GDM1 (cell line): ENCODE measurements at regions not wholly inside any gene's neighbourhood (a gene's known extent, or its start where the extent isn't known, plus 50 kb on each side); places are given as distances from the start of the nearest gene placed in this dataset.

Experiments
- DNase-seq: peaks from one replicate; lab custom pipeline; 2025; lab: John Stamatoyannopoulos, UW

DNA sequence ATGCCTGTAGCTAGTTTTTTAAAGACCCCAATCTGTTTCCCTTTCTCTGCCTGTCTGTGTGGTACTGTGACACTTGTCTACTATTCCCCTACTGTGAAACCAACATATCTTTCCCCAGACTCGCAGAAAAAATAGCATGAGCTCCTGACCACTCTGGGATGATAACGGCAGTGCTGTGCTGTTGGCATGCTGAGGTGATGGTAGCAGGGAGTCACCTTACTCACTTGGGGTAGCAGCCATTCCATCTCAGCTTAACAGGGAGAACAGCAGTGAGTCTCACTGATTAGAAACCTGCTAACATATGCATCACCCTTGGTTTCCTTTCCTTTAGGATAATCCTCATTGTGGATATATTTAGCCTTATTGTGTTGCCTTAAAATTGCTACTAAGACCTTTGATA, 469.6 kb upstream of the FZD8 start:
- no peak for DNase-seq

DNA sequence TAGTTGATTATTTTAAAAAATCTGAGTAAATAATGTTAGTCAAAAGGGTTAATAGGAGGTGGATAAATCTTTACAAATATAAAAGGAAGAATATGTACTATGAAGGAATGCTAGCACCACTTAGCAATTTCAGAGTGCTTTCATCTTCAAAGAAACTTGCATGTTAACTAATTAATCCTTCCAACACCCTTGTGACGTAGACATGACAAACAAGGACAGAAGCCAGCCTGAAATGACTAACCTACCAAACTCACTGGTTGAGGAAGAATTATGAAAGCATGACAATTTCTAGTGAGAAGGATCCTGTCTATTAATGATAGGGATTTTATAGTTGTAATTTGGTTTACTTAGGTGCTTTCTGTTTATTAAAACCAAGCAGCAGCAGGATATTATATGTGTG, 468.0 kb upstream of the FZD8 start:
- no peak for DNase-seq

DNA sequence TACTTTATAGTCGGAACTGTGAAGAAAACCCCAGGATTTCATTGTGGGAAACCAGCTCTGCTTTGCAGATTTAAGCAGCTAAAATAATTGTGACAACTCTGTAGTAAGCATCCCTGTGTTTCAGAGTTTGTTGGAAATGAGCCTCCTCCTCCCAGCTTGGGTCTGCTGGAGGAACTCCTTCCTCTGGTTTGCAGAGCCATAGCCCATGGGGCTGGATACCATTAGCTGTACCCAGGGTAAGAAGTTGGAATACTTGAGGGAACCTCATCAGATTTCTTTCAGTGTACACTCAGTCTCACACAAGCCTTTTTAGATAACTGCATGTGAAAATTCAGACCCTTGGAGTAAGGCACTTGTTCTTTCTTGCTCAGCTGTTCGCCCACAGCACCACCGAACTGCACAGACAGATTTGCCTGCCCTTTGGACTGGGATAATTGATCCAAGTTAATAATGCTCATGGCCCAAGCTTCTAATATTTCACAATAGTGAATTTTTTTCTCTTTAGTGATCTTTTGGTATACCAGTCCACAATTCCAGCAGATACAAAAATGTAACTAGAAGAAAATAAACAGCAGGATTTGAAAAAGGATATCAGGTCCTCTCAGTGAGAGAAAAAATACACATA, 467.4 kb upstream of the FZD8 start:
- DNase-seq: no peak

- no peak for DNase-seq
Observed at GRCh38 chr10:36097696-36098095, 455.6 kb upstream of the FZD8 start.

DNA sequence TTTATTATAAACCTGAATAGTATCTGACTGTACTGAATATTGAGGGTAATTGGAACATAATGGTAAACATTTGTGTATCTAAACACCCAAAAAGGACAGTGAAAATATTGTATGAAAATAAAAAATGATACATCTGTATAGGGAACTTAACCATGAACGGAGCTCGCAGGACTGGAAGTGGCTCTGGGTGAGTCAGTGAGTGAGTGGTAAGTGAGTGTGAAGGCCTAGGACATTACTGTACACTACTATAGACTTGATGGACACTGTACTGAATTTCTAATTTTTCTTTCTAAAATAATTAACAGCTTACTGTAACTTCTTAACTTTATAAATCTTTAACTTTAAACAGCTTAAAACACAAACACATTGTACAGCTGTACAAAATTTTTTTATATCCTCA, 454.5 kb upstream of the FZD8 start:
- DNase-seq: no peak

DNA sequence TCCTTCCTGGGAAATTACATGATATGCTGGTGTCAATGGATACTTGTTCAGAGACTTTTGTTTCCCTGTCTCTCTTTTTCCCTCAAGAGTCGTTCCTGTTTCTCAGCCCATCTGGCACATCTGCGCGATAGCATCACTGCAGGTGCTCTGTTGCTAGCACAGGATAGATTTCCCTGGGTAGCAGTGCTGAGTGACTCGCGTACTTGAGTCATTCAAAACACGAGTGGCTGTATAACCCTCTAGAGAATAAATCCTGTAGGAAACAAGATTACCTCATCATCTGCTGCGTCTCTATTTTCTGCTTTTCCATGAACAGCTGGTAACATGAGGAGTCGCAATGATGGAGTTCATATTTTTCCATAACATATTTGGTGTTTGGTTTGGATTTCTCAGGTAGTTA, 452.0 kb upstream of the FZD8 start:
- no peak for DNase-seq

DNA sequence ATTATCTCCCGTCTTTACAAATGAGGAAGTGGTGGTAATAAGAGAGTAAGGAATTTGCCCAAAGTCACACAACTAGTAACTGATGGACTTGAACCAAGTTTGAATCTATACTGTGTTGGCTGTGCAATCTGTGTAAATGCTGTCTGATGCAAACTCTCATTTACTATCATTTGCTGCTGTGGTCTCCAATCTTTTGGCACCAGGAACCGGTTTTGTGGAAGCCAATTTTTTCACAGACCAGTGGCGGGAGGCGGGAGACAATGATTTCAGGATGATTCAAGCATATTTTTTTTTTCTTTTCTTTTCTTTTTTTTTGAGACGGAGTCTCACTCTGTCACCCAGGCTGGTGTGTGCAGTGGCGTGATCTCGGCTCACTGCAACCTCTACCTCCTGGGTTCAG, 450.0 kb upstream of the FZD8 start:
- DNase-seq: no peak

GRCh38 chr10:36091007-36091406, 448.9 kb upstream of the FZD8 start:
- no peak for DNase-seq

DNA sequence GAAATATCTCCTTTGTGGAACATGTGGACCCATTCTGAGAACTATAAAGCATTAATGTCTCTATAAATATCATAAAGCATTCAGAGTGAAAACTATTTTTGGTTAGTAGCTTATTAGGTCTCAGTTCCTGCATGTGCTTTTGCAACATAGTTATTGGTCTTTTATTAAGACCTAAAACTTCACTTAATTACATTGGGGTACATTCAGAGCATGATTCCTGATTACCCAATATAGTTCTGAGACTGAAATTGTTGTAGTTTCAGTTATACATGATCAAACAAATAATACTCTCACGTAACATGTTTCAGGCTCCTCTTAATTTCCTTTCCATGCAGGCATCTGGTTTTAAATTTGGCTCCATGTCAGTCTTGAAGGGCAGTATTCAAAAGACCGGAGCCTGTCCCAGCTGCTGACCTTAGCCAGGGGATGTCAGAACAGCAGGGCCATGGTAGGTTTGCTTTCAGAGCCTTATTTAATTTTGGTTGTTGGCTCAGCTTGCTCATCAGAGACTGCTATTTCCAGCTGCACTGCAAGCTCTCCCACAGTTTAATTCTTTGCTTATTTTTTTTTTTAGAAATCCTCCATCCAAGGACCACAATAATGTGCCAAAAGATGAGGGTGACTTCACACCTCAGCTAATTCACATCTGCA, 447.8 kb upstream of the FZD8 start:
- no peak for DNase-seq

- no peak for DNase-seq
Observed at GRCh38 chr10:36087006-36088005, 445.2 kb upstream of the FZD8 start.

DNA sequence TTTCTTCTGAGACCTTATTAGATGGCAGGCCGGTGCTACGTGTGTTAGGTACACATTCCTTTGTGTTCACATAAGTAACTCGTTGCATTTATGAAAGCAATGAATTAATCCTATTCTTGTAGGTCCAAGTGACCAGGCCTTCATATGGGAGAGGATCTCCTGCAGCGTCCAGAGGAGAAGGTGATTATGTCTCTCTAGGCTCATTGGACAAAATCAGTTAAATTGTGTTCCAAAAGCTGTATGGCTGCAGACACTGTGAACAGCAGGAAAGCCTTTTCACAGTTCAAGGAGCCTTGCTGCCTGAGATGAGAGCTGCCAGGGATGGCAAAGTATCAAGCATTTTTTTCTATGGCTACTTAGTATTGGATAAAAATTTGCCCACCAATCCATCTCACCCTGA, 433.1 kb upstream of the FZD8 start:
- no peak for DNase-seq

- DNase-seq: no peak
Observed at GRCh38 chr10:36073796-36074345, 431.8 kb upstream of the FZD8 start.

- no peak for DNase-seq
Observed at GRCh38 chr10:36068542-36068941, 426.4 kb upstream of the FZD8 start.

- no peak for DNase-seq
Observed at GRCh38 chr10:36067748-36068147, 425.7 kb upstream of the FZD8 start.

- no peak for DNase-seq
Observed at GRCh38 chr10:36066850-36067249, 424.8 kb upstream of the FZD8 start.

- no peak for DNase-seq
Observed at GRCh38 chr10:36066102-36066501, 424.0 kb upstream of the FZD8 start.

DNA sequence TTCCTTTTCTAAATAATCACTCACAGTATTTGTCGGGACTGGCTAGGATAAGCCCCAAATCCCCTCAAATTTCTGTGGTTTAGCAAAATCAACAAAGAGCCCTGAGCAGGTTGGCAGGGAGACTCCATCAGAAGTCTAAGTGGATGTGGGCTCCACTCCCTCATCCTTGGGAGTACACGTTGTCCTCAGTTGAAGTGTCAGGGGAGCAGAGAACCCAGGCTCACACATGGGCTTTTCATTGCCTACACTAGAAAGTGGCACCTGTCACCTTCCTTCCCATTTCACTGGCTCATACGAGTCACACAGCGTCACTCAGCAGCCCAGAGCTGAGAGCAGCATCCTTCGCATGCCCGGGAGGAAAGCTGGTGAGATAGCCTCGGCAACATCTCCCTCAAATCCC, 421.3 kb upstream of the FZD8 start:
- no peak for DNase-seq

- DNase-seq: no peak
Observed at GRCh38 chr10:36057731-36058130, 415.6 kb upstream of the FZD8 start.

- no peak for DNase-seq
Observed at GRCh38 chr10:36057180-36057579, 415.1 kb upstream of the FZD8 start.

DNA sequence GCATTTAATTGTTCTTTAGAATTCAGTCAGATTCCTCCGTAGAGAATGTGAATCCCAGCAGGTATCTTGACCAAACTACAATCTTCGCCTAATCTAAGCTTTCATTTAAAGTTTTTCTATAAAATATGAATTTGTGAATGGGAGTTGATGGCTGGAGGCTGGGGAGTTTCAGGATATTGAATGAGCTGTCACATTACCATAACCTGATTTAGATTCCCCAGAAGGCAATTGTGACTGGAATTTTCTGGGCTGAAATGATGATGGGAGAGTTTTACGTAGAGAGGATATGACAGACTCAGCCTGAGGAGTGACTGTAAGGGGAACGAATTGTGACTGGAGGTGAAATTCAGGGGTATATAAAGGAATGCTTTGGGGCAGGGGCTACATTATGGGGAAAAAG, 411.7 kb upstream of the FZD8 start:
- no peak for DNase-seq

DNA sequence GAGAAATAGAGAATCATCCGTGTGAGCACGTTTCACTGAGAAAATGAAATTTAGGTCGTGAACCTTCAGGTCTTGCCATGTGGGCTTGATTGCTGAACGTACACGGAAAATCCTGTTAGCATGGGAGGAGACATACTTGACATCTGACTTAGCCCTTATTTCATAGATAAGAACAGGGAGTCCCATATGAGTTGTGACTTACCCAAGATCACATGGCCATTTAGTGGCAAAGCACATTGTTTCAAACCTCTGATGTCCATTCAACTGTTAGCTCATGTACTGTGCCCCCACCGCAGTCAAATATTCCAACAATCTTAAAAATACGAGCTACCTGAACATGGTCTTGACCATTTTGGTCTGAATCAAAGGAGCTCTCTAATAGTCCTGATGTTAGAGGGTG, 411.2 kb upstream of the FZD8 start:
- DNase-seq: no peak

DNA sequence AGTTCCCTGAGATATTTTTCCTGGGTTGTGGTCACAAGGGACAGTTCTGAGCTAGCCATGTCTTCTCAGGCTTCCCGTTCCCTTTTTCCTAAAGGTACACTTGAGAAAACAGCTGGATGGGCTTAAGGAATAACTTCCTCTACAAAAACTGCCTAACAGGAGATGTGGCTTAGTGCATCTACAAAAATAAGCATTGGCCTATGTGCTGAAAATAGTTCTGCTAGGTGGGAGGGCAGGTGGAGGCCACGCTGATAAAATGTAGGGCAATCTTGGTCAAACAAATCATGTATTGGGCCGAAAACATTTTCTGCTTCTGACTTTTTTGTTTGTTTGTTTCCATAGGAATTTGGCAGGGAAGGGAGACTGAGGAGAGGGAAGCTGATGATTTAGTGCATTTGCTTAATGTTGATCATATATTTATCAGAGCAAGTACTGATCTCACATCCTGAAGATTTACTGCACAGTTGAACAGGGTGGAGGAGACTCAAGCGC, 409.4 kb upstream of the FZD8 start:
- no peak for DNase-seq
